HG02798 (cell line): ENCODE measurements at regions not wholly inside any gene's neighbourhood (a gene's known extent, or its start where the extent isn't known, plus 50 kb on each side); places are given as distances from the start of the nearest gene placed in this dataset.

Experiments
- ATAC-seq: cut with Tn5 transposase; IDR thresholded peaks from one replicate; pipeline ENCODE4 v1.9.1; 2021; ENCODE audit warnings: mild to moderate bottlenecking; ENCODE audit not compliant: unreplicated experiment, poor library complexity

GRCh38 chr2:14817848-14818247 lies 185.3 kb downstream of the LRATD1 start:
- ATAC-seq = no peak

- ATAC-seq = no peak
Measured at GRCh38 chr2:14826518-14826917, 194.0 kb downstream of the LRATD1 start.

- no peak for ATAC-seq
Measured at GRCh38 chr2:14827226-14828023, 194.9 kb downstream of the LRATD1 start.

GRCh38 chr2:14828223-14828622 lies 195.7 kb downstream of the LRATD1 start:
- no peak for ATAC-seq

GRCh38 chr2:14828968-14829367 lies 196.5 kb downstream of the LRATD1 start:
- no peak for ATAC-seq

GRCh38 chr2:14831458-14831857 lies 198.9 kb downstream of the LRATD1 start:
- ATAC-seq = no peak

GRCh38 chr2:14843507-14844204 lies 211.1 kb downstream of the LRATD1 start:
- peak; percentile 68 for ATAC-seq

- no peak for ATAC-seq
Measured at GRCh38 chr2:14855751-14856150, 223.2 kb downstream of the LRATD1 start.

GRCh38 chr2:14861181-14861580 lies 228.7 kb downstream of the LRATD1 start:
- ATAC-seq = no peak

GRCh38 chr2:14866736-14867352 lies 234.3 kb downstream of the LRATD1 start:
- ATAC-seq = no peak

- ATAC-seq = no peak
Measured at GRCh38 chr2:14867853-14868252, 235.3 kb downstream of the LRATD1 start.

GRCh38 chr2:14872779-14873325 lies 240.3 kb downstream of the LRATD1 start:
- ATAC-seq = no peak

- ATAC-seq = no peak
Measured at GRCh38 chr2:14881651-14882327, 249.3 kb downstream of the LRATD1 start.

GRCh38 chr2:14884651-14885050 lies 252.1 kb downstream of the LRATD1 start:
- ATAC-seq = no peak

GRCh38 chr2:14891546-14891945 lies 259.0 kb downstream of the LRATD1 start:
- ATAC-seq = no peak

GRCh38 chr2:14896330-14897030 lies 264.0 kb downstream of the LRATD1 start:
- no peak for ATAC-seq

- no peak for ATAC-seq
Measured at GRCh38 chr2:14899621-14900414, 267.3 kb downstream of the LRATD1 start.

GRCh38 chr2:14901737-14902136 lies 269.2 kb downstream of the LRATD1 start:
- no peak for ATAC-seq

- ATAC-seq = no peak
Measured at GRCh38 chr2:14902953-14903352, 270.4 kb downstream of the LRATD1 start.
